ENCODE measurements at regions not wholly inside any gene's neighbourhood (a gene's known extent, or its start where the extent isn't known, plus 50 kb on each side); places are given as distances from the start of the nearest gene placed in this dataset.

DNA sequence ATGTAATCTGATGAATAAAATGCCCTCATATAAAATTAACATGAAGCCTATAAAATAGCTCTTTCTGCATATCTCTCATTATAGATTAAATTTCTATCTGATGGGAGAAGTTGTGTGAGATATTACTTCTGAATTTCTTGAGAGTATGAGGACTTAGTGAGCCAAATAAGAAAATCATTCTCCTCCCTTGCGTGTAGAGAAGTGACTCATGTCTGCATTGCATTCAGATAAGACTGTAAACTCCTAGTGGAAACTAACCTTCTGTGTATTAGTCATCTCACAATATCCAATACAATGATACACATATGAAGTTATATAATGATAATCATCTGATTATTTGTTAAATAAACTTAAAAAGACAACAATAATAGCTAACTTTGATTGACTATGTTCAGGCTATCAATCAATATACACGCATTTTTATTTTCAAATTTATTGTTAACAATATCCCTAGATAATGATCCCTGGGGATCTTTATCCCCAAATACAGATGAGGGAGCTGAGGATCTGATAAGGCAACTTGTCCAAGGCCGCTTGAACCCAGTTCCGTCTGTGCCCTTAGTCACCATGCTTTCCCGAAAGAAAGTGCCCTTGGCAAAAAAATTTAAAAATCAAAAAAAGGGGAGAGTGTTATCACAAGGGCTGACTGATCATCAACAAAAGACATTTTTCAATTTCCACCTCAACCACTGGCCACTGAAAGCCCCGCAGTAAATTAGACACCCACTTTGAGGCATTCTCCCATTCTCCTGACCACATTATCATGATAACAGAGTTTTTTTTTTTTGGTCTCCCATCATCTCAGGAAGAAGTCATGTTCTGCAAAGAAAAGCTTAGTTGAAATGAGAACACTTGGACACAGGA, 189.2 kb upstream of the RASSF8 start:
- DNase-seq (ENCODE audit: low read depth) = no peak
- TF ChIP-seq, protein P1, sequence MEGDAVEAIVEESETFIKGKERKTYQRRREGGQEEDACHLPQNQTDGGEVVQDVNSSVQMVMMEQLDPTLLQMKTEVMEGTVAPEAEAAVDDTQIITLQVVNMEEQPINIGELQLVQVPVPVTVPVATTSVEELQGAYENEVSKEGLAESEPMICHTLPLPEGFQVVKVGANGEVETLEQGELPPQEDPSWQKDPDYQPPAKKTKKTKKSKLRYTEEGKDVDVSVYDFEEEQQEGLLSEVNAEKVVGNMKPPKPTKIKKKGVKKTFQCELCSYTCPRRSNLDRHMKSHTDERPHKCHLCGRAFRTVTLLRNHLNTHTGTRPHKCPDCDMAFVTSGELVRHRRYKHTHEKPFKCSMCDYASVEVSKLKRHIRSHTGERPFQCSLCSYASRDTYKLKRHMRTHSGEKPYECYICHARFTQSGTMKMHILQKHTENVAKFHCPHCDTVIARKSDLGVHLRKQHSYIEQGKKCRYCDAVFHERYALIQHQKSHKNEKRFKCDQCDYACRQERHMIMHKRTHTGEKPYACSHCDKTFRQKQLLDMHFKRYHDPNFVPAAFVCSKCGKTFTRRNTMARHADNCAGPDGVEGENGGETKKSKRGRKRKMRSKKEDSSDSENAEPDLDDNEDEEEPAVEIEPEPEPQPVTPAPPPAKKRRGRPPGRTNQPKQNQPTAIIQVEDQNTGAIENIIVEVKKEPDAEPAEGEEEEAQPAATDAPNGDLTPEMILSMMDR (IDR thresholded peaks at IDR 0.05; ENCODE audit: insufficient read depth, low read depth, low read length, missing control alignments) = no peak
- H3K4me3 ChIP-seq (ENCODE audit: low read depth, low read length) = no peak overlapping the region

DNA sequence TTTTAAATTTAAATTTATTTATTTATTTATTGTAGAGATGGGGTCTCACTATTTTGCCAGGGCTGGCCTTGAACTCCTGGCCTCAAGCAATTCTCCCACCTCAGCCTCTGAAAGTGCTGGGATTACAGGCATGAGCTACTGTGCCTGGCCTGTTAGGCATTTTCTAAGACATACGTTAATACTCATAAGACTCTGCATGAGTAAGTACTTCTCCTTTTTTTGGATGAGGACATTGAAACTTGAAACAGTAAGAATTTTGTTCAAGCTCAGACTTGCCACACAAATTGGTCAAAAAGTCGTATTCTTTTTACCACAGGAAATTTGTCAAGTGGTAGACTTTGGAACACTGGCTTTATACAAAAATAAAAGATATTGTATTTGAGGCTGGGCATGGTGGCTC, 187.4 kb upstream of the RASSF8 start:
- TF ChIP-seq, protein P1 (IDR thresholded peaks at IDR 0.05; ENCODE audit: insufficient read depth, low read depth, low read length, missing control alignments) = no peak
- H3K4me3 ChIP-seq (ENCODE audit: low read depth, low read length) = no peak overlapping the region
- DNase-seq (ENCODE audit: low read depth) = peak; percentile 16

DNA sequence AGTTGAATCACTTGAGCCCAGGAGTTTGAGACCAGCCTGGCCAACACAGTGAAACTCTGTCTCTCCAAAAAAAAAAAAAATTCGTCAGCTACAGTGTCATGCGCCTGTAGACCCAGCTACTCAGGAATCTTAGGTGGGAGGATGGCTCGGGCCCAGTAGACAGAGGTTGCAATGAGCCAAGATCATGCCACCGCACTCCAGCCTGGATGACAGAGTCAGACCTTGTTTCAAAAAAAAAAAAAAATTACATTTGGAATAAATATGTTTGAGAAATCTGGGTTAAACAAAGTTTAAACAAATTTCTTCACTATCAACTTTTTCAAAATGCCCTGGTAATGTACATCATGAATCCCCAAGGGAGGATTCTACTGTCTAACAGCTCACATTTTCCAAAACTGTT, 187.0 kb upstream of the RASSF8 start:
- no peak overlapping the region for H3K4me3 ChIP-seq (ENCODE audit: low read depth, low read length)
- no peak for DNase-seq (ENCODE audit: low read depth)
- TF ChIP-seq, protein P1 (IDR thresholded peaks at IDR 0.05; ENCODE audit: insufficient read depth, low read depth, low read length, missing control alignments) = no peak

DNA sequence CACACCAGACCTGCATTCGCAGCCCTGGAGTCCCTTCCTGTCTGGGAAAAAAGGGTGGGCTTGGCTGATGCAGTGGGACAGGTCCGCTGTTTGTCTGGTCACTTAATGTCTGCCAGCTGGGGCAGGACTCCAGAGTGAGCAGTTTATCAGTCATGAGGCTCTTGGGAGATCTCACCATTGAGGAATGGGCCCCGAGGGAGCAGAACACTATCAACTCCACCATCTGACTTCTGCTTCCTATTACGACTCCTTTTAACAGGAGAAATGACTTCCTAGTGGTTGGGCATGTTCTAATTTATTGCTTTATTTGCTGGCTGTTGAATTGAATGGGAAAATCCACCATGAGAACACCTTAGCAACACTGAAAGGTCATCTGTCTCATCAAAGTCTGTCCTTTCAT, 182.5 kb upstream of the RASSF8 start:
- TF ChIP-seq, protein P1 (IDR thresholded peaks at IDR 0.05; ENCODE audit: insufficient read depth, low read depth, low read length, missing control alignments) = no peak
- no peak for DNase-seq (ENCODE audit: low read depth)
- no peak overlapping the region for H3K4me3 ChIP-seq (ENCODE audit: low read depth, low read length)

DNA sequence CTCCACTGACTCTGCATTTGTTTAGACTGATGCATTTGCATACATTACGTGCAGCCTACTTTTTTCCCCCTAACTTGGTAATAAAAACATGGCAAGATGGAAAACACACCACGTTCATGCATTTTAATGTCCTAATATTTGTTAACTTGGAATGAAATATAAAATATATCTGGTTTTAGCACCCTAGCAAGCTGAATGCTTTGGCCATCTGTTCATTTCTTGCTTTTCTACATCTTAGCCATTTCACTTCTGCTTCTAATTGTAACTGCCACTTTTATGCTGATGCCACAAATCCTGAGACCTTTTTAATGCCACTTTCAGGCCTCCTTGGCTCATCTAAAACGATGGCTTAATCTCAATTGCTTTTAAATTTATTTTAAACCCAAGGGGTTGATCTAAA, 177.7 kb upstream of the RASSF8 start:
- TF ChIP-seq, protein P1 (IDR thresholded peaks at IDR 0.05; ENCODE audit: insufficient read depth, low read depth, low read length, missing control alignments) = no peak
- DNase-seq (ENCODE audit: low read depth) = no peak
- H3K4me3 ChIP-seq (ENCODE audit: low read depth, low read length) = no peak overlapping the region

DNA sequence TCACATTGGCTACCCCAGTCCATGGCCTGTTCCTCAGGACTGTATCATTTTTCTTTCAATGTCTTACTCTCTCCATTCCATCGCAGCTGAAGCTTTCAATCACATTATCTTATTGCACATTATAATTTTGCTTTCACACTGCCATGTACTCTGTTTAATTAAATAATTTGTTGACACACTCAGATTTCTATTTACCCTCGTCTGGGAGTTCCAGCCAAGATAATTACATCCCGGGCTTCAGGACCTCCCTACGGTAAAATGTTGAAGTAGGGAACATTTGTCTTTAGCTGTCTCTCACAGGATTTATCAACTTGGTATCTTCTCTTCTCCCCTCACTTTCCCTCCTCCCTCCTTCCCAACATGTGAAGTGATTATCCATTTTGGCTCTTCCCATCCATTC, 177.2 kb upstream of the RASSF8 start:
- TF ChIP-seq, protein P1 (IDR thresholded peaks at IDR 0.05; ENCODE audit: insufficient read depth, low read depth, low read length, missing control alignments) = no peak
- H3K4me3 ChIP-seq (ENCODE audit: low read depth, low read length) = no peak overlapping the region
- no peak for DNase-seq (ENCODE audit: low read depth)

DNA sequence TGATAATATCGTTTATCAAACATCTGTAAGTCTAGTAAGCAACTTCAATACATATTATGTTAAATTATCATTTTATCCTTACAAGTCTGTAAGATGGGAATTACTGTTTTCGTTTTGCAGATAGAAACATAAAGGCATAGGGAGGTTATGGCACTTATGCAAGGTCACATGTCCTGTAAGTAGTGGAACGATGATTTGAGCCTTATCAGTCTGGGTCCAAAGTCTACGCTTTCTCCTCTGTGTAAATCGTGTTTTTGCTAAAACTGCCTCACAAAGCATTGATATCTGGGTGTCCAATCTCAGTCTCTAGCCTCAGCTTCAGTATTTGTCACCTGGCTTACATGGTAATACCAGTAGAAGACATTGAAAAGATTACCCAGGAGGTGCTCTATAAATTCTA, 174.9 kb upstream of the RASSF8 start:
- DNase-seq (ENCODE audit: low read depth) = no peak
- H3K4me3 ChIP-seq (ENCODE audit: low read depth, low read length) = no peak overlapping the region
- TF ChIP-seq, protein P1 (IDR thresholded peaks at IDR 0.05; ENCODE audit: insufficient read depth, low read depth, low read length, missing control alignments) = no peak
